ENCODE measurements at regions not wholly inside any gene's neighbourhood (a gene's known extent, or its start where the extent isn't known, plus 50 kb on each side); places are given as distances from the start of the nearest gene placed in this dataset.

GRCh38 chr4:188663369-188663768, 524.1 kb downstream of the TRIML1 start:
- TF ChIP-seq, protein P1, sequence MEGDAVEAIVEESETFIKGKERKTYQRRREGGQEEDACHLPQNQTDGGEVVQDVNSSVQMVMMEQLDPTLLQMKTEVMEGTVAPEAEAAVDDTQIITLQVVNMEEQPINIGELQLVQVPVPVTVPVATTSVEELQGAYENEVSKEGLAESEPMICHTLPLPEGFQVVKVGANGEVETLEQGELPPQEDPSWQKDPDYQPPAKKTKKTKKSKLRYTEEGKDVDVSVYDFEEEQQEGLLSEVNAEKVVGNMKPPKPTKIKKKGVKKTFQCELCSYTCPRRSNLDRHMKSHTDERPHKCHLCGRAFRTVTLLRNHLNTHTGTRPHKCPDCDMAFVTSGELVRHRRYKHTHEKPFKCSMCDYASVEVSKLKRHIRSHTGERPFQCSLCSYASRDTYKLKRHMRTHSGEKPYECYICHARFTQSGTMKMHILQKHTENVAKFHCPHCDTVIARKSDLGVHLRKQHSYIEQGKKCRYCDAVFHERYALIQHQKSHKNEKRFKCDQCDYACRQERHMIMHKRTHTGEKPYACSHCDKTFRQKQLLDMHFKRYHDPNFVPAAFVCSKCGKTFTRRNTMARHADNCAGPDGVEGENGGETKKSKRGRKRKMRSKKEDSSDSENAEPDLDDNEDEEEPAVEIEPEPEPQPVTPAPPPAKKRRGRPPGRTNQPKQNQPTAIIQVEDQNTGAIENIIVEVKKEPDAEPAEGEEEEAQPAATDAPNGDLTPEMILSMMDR (conservative IDR thresholded peaks at IDR 0.05; ENCODE audit: low read depth, low read length): no peak
- TF ChIP-seq EZH2 (IDR thresholded peaks at IDR 0.05; ENCODE audit: low read length, unreplicated experiment): no peak

All from PC-3 (cell line).